ENCODE measurements at regions not wholly inside any gene's neighbourhood (a gene's known extent, or its start where the extent isn't known, plus 50 kb on each side); places are given as distances from the start of the nearest gene placed in this dataset.
"Not testable (repeated sequence)": the region's sequence is repeated elsewhere in the genome, so short reads cannot be mapped to it uniquely, and the experiment has no call there.

- DNase-seq: no peak
These were observed 370.7 kb downstream of the COG6 start for GRCh38 chr13:40026174-40026585.

DNA sequence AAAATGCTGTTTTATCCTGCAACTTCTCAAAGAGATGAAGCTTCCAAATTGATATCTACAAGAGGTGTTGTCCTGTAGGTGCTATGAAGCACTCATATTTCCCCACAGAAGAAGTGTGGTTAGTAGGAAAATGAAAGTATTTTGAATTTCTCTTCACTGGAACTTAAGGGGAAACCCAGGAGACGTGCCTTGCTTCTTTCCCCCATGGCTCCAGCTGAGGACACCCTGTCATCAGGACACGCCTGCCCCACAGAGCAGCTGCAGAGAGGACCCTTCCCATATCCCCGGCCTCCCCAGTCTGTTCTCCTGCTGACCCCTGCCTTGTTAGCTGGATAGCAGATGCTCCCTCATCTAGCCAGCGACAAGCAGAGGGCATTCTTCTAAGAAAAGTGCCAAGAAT, 371.3 kb downstream of the COG6 start:
- Histone ChIP-seq H3K4me3 (ENCODE audit: insufficient read depth, low read depth, low read length) (no peak overlapping the region), H3K36me3 (replicated peaks; ENCODE audit: control insufficient read depth, insufficient read depth, low read length) (no peaks in the 10 kb centered on the region), H3K27me3 (ENCODE audit: control insufficient read depth, insufficient read depth, low read length) (no peaks in the 10 kb centered on the region)
- DNase-seq: no peak

More at GRCh38 chr13:40026174-40026585, 370.7 kb downstream of the COG6 start:
- Histone ChIP-seq H3K36me3 (replicated peaks; ENCODE audit: control insufficient read depth, insufficient read depth, low read length) (no peaks in the 10 kb centered on the region), H3K4me3 (ENCODE audit: insufficient read depth, low read depth, low read length) (no peak overlapping the region), H3K27me3 (ENCODE audit: control insufficient read depth, insufficient read depth, low read length) (no peaks in the 10 kb centered on the region)

GRCh38 chr13:40028446-40028845, 373.0 kb downstream of the COG6 start:
- no peak overlapping the region for H3K4me3 ChIP-seq (ENCODE audit: insufficient read depth, low read depth, low read length)
- DNase-seq: no peak
- H3K27me3 ChIP-seq (ENCODE audit: control insufficient read depth, insufficient read depth, low read length): no peaks in the 10 kb centered on the region
- H3K36me3 ChIP-seq (replicated peaks; ENCODE audit: control insufficient read depth, insufficient read depth, low read length): no peaks in the 10 kb centered on the region

DNA sequence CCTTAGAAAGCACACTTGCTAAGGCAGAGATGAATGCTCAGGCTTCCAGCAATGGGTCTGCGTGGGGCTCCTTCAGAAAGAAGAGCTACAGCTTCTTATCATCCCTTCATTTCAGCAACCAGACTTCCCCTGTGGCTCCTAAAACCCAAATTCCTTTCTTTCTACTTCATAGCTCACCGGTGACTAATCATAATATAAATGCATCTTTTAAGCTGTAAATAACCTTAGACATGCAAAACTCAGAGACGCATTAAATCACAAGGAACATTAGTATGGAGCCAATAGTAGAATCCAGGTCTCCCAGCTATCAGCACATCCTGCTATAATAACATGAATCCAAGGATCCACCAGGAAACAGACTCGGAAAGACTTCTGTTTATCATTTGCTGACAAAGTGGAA, 375.6 kb downstream of the COG6 start:
- Histone ChIP-seq H3K36me3 (replicated peaks; ENCODE audit: control insufficient read depth, insufficient read depth, low read length) (no peaks in the 10 kb centered on the region), H3K4me3 (ENCODE audit: insufficient read depth, low read depth, low read length) (no peak overlapping the region), H3K27me3 (ENCODE audit: control insufficient read depth, insufficient read depth, low read length) (no peaks in the 10 kb centered on the region)
- no peak for DNase-seq

- H3K36me3 ChIP-seq (replicated peaks; ENCODE audit: control insufficient read depth, insufficient read depth, low read length): no peaks in the 10 kb centered on the region
- H3K27me3 ChIP-seq (ENCODE audit: control insufficient read depth, insufficient read depth, low read length): no peaks in the 10 kb centered on the region
- no peak overlapping the region for H3K4me3 ChIP-seq (ENCODE audit: insufficient read depth, low read depth, low read length)
- no peak for DNase-seq
These were observed 383.6 kb downstream of the COG6 start for GRCh38 chr13:40039061-40039460.

GRCh38 chr13:40042991-40043390, 387.5 kb downstream of the COG6 start:
- no peak for DNase-seq
- no peak overlapping the region for H3K4me3 ChIP-seq (ENCODE audit: insufficient read depth, low read depth, low read length)
- no peaks in the 10 kb centered on the region for H3K36me3 ChIP-seq (replicated peaks; ENCODE audit: control insufficient read depth, insufficient read depth, low read length)
- H3K27me3 ChIP-seq (ENCODE audit: control insufficient read depth, insufficient read depth, low read length): no peaks in the 10 kb centered on the region

DNA sequence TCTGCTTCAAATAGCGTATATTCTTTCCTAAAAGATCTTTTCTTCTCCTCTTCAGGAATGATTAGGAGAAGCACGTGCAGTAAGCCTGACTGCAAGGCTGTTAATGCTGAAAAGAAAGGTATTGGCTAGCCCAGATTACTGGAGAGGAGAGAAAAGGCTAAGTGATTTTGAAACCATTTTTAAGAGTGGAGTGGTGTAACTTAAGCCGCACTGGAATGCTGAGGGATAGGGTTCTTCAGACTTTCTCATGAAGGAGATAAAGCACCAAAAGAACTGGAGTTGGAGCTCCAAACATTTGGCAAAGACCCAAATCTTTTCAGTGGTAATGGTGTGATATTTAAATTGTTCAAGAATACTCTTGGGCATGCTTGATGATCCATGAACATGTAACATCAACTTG, 388.3 kb downstream of the COG6 start:
- H3K36me3 ChIP-seq (replicated peaks; ENCODE audit: control insufficient read depth, insufficient read depth, low read length): no peaks in the 10 kb centered on the region
- no peak overlapping the region for H3K4me3 ChIP-seq (ENCODE audit: insufficient read depth, low read depth, low read length)
- H3K27me3 ChIP-seq (ENCODE audit: control insufficient read depth, insufficient read depth, low read length): no peaks in the 10 kb centered on the region
- no peak for DNase-seq

GRCh38 chr13:40047322-40047771, 391.9 kb downstream of the COG6 start:
- H3K36me3 ChIP-seq (replicated peaks; ENCODE audit: control insufficient read depth, insufficient read depth, low read length): no peaks in the 10 kb centered on the region
- DNase-seq: no peak
- H3K27me3 ChIP-seq (ENCODE audit: control insufficient read depth, insufficient read depth, low read length): no peaks in the 10 kb centered on the region
- no peak overlapping the region for H3K4me3 ChIP-seq (ENCODE audit: insufficient read depth, low read depth, low read length)

- no peak for DNase-seq
- Histone ChIP-seq H3K36me3 (replicated peaks; ENCODE audit: control insufficient read depth, insufficient read depth, low read length) (no peaks in the 10 kb centered on the region), H3K4me3 (ENCODE audit: insufficient read depth, low read depth, low read length) (no peak overlapping the region), H3K27me3 (ENCODE audit: control insufficient read depth, insufficient read depth, low read length) (no peaks in the 10 kb centered on the region)
These were observed 393.1 kb downstream of the COG6 start for GRCh38 chr13:40048551-40048950.

- Histone ChIP-seq H3K27me3 (ENCODE audit: control insufficient read depth, insufficient read depth, low read length) (no peaks in the 10 kb centered on the region), H3K4me3 (ENCODE audit: insufficient read depth, low read depth, low read length) (no peak overlapping the region), H3K36me3 (replicated peaks; ENCODE audit: control insufficient read depth, insufficient read depth, low read length) (no peaks in the 10 kb centered on the region)
- DNase-seq: no peak
These were observed 397.5 kb downstream of the COG6 start for GRCh38 chr13:40052954-40053353.

DNA sequence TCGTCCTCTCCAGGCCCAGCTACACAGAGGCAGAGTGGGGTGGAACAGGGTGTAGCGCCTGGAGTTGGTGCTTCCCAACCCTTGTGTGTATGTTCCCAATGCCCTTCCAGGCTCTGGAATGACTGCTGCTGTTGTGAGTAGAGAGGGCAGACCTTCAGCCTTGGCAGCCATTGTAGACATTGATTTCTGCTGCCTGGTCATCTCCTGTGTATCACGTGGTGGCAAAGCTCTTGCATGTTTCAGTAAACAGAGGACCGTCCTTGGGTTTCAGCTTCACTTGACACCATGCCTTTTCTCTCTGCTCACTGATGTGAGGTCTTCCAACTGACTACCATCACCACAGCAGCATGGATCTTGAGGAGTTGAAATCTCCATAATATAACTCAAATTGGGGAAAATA, 397.9 kb downstream of the COG6 start:
- Histone ChIP-seq H3K36me3 (replicated peaks; ENCODE audit: control insufficient read depth, insufficient read depth, low read length) (no peaks in the 10 kb centered on the region), H3K27me3 (ENCODE audit: control insufficient read depth, insufficient read depth, low read length) (no peaks in the 10 kb centered on the region), H3K4me3 (ENCODE audit: insufficient read depth, low read depth, low read length) (no peak overlapping the region)
- no peak for DNase-seq

GRCh38 chr13:40054422-40054821, 399.0 kb downstream of the COG6 start:
- not testable (repeated sequence) for H3K4me3 ChIP-seq (ENCODE audit: insufficient read depth, low read depth, low read length); DNase-seq; H3K36me3 ChIP-seq (replicated peaks; ENCODE audit: control insufficient read depth, insufficient read depth, low read length); H3K27me3 ChIP-seq (ENCODE audit: control insufficient read depth, insufficient read depth, low read length)

DNA sequence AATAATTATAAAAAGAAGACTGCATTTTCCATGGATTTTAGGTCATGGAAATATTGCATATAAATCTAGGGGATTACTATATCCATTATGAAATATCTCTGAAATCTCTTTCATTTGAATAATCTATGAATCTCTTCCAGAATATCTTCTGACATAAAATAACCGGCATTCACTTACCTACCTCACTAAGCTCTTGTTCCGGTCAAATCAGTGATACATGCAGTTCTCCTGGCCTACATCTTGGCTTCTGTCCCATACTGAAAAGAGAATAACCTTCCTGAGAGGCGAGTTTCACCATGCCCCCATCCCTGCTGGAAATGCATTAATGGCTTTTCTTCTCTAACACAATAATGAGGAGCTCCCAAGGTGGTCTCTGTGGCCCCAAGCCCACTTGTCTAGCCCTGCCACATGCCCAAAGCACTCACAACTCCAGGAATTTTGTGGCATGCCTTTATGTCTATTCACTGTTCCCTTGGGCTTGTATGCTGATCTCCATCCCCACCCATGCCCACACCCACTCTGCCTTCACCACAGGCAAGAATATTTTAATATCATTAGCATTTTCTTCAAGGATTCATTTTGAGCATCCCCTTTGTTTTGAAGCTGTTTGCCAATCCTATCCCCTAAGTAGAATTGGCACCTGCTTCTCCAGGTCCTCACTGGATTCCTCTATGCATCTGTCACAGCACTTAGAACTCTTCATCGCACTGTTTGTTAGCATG, 401.6 kb downstream of the COG6 start:
- no peaks in the 10 kb centered on the region for H3K27me3 ChIP-seq (ENCODE audit: control insufficient read depth, insufficient read depth, low read length)
- DNase-seq: no peak
- no peaks in the 10 kb centered on the region for H3K36me3 ChIP-seq (replicated peaks; ENCODE audit: control insufficient read depth, insufficient read depth, low read length)
- H3K4me3 ChIP-seq (ENCODE audit: insufficient read depth, low read depth, low read length): no peak overlapping the region

- no peak overlapping the region for H3K4me3 ChIP-seq (ENCODE audit: insufficient read depth, low read depth, low read length)
- no peaks in the 10 kb centered on the region for H3K36me3 ChIP-seq (replicated peaks; ENCODE audit: control insufficient read depth, insufficient read depth, low read length)
- H3K27me3 ChIP-seq (ENCODE audit: control insufficient read depth, insufficient read depth, low read length): no peaks in the 10 kb centered on the region
- DNase-seq: no peak
These were observed 403.3 kb downstream of the COG6 start for GRCh38 chr13:40058757-40059236.

GRCh38 chr13:40059540-40060232, 404.2 kb downstream of the COG6 start:
- Histone ChIP-seq H3K4me3 (ENCODE audit: insufficient read depth, low read depth, low read length) (no peak overlapping the region), H3K27me3 (ENCODE audit: control insufficient read depth, insufficient read depth, low read length) (no peaks in the 10 kb centered on the region), H3K36me3 (replicated peaks; ENCODE audit: control insufficient read depth, insufficient read depth, low read length) (no peaks in the 10 kb centered on the region)
- DNase-seq: no peak
